H9 (cell line): ENCODE measurements at regions not wholly inside any gene's neighbourhood (a gene's known extent, or its start where the extent isn't known, plus 50 kb on each side); places are given as distances from the start of the nearest gene placed in this dataset.

ENCODE experiments used
- DNase-seq: peaks from one replicate; pipeline ENCODE4 v3.0.0-alpha.2; 2017
- H2AFZ ChIP-seq: one replicate; pipeline ENCODE4 v1.6.1; 2013; ENCODE audit warnings: mild to moderate bottlenecking, low read length, control low read depth, moderate library complexity
- H2AK5ac ChIP-seq: 2 replicates; pipeline ENCODE4 v1.6.1; 2013; ENCODE audit warnings: low read length, control low read depth, mixed read lengths; ENCODE audit not compliant: insufficient read length
- H2BK120ac ChIP-seq: one replicate; pipeline ENCODE4 v1.6.1; 2013; ENCODE audit warnings: low read depth, mild to moderate bottlenecking, low read length, control low read depth, inconsistent platforms; ENCODE audit not compliant: poor library complexity, severe bottlenecking
- H2BK12ac ChIP-seq: 2 replicates; pipeline ENCODE4 v1.6.1; 2013; ENCODE audit warnings: low read length, control low read depth, mixed read lengths, low read depth; ENCODE audit not compliant: insufficient read length
- H2BK15ac ChIP-seq: 2 replicates; pipeline ENCODE4 v1.6.1; 2013; ENCODE audit warnings: low read depth, low read length, control low read depth
- H2BK20ac ChIP-seq: one replicate; pipeline ENCODE4 v1.6.1; 2013; ENCODE audit warnings: low read depth, mild to moderate bottlenecking, low read length, control low read depth, inconsistent platforms; ENCODE audit not compliant: poor library complexity, severe bottlenecking
- H2BK5ac ChIP-seq: 2 replicates; pipeline ENCODE4 v1.6.1; 2013; ENCODE audit warnings: low read length, control low read depth, mixed read lengths; ENCODE audit not compliant: insufficient read length
- H3K14ac ChIP-seq: 2 replicates; pipeline ENCODE4 v1.6.1; 2013; ENCODE audit warnings: low read length, control low read depth; ENCODE audit not compliant: insufficient read depth
- H3K18ac ChIP-seq: 2 replicates; pipeline ENCODE4 v1.6.1; 2013; ENCODE audit warnings: low read depth, mild to moderate bottlenecking, mixed read lengths, low read length, control low read depth; ENCODE audit not compliant: insufficient read length
- H3K23ac ChIP-seq: 2 replicates; pipeline ENCODE4 v1.6.1; 2013; ENCODE audit warnings: low read length, control low read depth, mixed read lengths, low read depth; ENCODE audit not compliant: insufficient read length
- H3K23me2 ChIP-seq: 2 replicates; pipeline ENCODE4 v1.6.1; 2013; ENCODE audit warnings: low read depth, mild to moderate bottlenecking, mixed read lengths, low read length, control low read depth; ENCODE audit not compliant: insufficient read length, poor library complexity, severe bottlenecking
- H3K27ac ChIP-seq: 2 replicates; pipeline ENCODE4 v1.5.1; 2013; ENCODE audit warnings: low read length, control low read depth, mixed read lengths, low read depth; ENCODE audit not compliant: insufficient read length
- H3K27me3 ChIP-seq: 2 replicates; pipeline ENCODE4 v1.6.1; 2013; ENCODE audit warnings: low read length, control low read depth, inconsistent platforms; ENCODE audit not compliant: insufficient read depth
- H3K4ac ChIP-seq: 2 replicates; pipeline ENCODE4 v1.6.1; 2013; ENCODE audit warnings: low read depth, mild to moderate bottlenecking, control low read depth, inconsistent platforms, low read length, moderate library complexity
- H3K4me1 ChIP-seq: 2 replicates; pipeline ENCODE4 v1.6.1; 2013; ENCODE audit warnings: low read length, control low read depth, inconsistent platforms; ENCODE audit not compliant: insufficient read depth
- H3K4me2 ChIP-seq: 2 replicates; pipeline ENCODE4 v1.6.1; 2013; ENCODE audit warnings: low read length, control low read depth, mixed read lengths; ENCODE audit not compliant: insufficient read length, insufficient read depth
- H3K56ac ChIP-seq: 2 replicates; pipeline ENCODE4 v1.6.1; 2013; ENCODE audit warnings: low read depth, mild to moderate bottlenecking, mixed read lengths, low read length, control low read depth; ENCODE audit not compliant: insufficient read length
- H3K79me1 ChIP-seq: 2 replicates; pipeline ENCODE4 v1.6.1; 2013; ENCODE audit warnings: low read depth, mild to moderate bottlenecking, moderate library complexity, low read length, control low read depth, inconsistent platforms; ENCODE audit not compliant: insufficient read depth, poor library complexity, severe bottlenecking
- H3K79me2 ChIP-seq: 2 replicates; pipeline ENCODE4 v1.6.1; 2013; ENCODE audit warnings: low read length, control low read depth, inconsistent platforms; ENCODE audit not compliant: insufficient read depth
- H3K9ac ChIP-seq: 2 replicates; pipeline ENCODE4 v1.6.1; 2013; ENCODE audit warnings: low read length, control low read depth, mixed read lengths; ENCODE audit not compliant: insufficient read length; ENCODE audit errors: extremely low read depth
- H3K9me3 ChIP-seq: one replicate; pipeline ENCODE4 v1.6.1; 2013; ENCODE audit warnings: low read depth, low read length, inconsistent platforms; ENCODE audit not compliant: control insufficient read depth
- H3T11ph ChIP-seq: one replicate; pipeline ENCODE4 v1.6.1; 2013; ENCODE audit warnings: mild to moderate bottlenecking, low read length, control low read depth, inconsistent platforms
- H4K20me1 ChIP-seq: one replicate; pipeline ENCODE4 v1.6.1; 2013; ENCODE audit not compliant: control insufficient read depth, insufficient read length, insufficient read depth
- H4K5ac ChIP-seq: 2 replicates; pipeline ENCODE4 v1.6.1; 2013; ENCODE audit warnings: low read depth, mild to moderate bottlenecking, mixed read lengths, low read length, control low read depth; ENCODE audit not compliant: insufficient read length
- H4K8ac ChIP-seq: replicated peaks from 2 replicates; pipeline ENCODE4 v1.6.1; 2013; ENCODE audit warnings: low read length, control low read depth, mixed read lengths, low read depth; ENCODE audit not compliant: insufficient read length
- H4K91ac ChIP-seq: 2 replicates; pipeline ENCODE4 v1.6.1; 2013; ENCODE audit warnings: low read depth, mild to moderate bottlenecking, moderate library complexity, mixed read lengths, low read length, control low read depth; ENCODE audit not compliant: insufficient read length
- H3K27ac Mint-ChIP-seq, 3 experiments: 2 replicates in 2 of 3; 3 replicates in 1 of 3; pipeline ENCODE4 v1.8.0; 2020 to 2021; ENCODE audit warnings: mixed read lengths in 3 of 3, mild to moderate bottlenecking in 1 of 3, moderate library complexity in 1 of 3
- H3K27me3 Mint-ChIP-seq: 2 replicates; pipeline ENCODE4 v1.8.0; 2021; ENCODE audit warnings: low read depth, mild to moderate bottlenecking, moderate library complexity, mixed read lengths
- H3K36me3 Mint-ChIP-seq, 3 experiments: 2 replicates in 2 of 3; 3 replicates in 1 of 3; pipeline ENCODE4 v1.8.0; 2020 to 2021; ENCODE audit warnings: low read depth in 3 of 3, mixed read lengths in 3 of 3; ENCODE audit not compliant: insufficient read depth in 1 of 3
- H3K4me1 Mint-ChIP-seq, 2 experiments: 2 replicates each; pipeline ENCODE4 v1.8.0; 2020; ENCODE audit warnings: mixed read lengths in 2 of 2
- H3K4me3 Mint-ChIP-seq, 2 experiments: 2 replicates in 1 of 2; 3 replicates in 1 of 2; pipeline ENCODE4 v1.8.0; 2020 to 2021; ENCODE audit warnings: mild to moderate bottlenecking in 2 of 2, mixed read lengths in 2 of 2, moderate library complexity in 1 of 2
- H3K9me3 Mint-ChIP-seq, 2 experiments: 2 replicates in 1 of 2; 3 replicates in 1 of 2; pipeline ENCODE4 v1.8.0; 2020; ENCODE audit warnings: mild to moderate bottlenecking in 2 of 2, mixed read lengths in 2 of 2, moderate library complexity in 1 of 2
- WGBS: extraction: QIAGEN DNeasy Blood & Tissue Kit; methylation state at CpG from one replicate; pipeline ENCODE4 v1.1.7; 2013; ENCODE audit warnings: missing lambda C conversion rate, low lambda C conversion rate, mixed read lengths; ENCODE audit not compliant: insufficient read length; ENCODE audit errors: extremely low coverage; 5-methylcytosine and 5-hydroxymethylcytosine counted together
- TF ChIP-seq, protein P1 (sequence below): fragments of 200-600 bp; sonication (generic); conservative IDR thresholded peaks from 3 replicates; pipeline ENCODE4 v1.8.0; 2021; ENCODE audit warnings: antibody characterized with exemption, mild to moderate bottlenecking

DNA sequence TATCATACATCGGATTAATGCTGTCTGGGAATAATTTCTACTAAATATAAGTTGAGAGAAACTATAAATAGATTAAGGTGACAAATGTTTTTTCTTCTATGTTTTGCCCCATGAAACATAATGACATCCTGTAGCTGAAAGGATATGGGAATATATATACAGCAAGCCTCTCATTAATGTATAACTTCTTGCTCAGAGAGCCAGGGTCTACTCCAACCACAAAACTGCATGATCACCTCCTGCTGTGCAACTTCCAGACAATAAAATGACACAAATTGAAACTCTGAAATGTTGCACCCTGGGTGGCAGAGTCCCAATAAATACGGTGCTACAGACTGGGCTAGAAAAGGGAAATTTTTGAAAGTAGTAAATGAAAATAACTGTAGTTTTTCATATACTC is 571.9 kb upstream of the CBLB start:
- Mint-ChIP-seq H3K27ac (no peak overlapping the region), H3K36me3 (no peaks in the 10 kb centered on the region), H3K4me3 (no peak overlapping the region), H3K9me3 (no peaks in the 10 kb centered on the region), H3K4me1 (peaks cover 4% of the 10 kb centered on the region in 2 experiments; a peak in 3 of 4 replicates), H3K27me3 (no peaks in the 10 kb centered on the region)
- no peaks in the 10 kb centered on the region for H3K79me1 ChIP-seq
- H3K23ac ChIP-seq, result no peak overlapping the region
- no peak for DNase-seq
- no peak overlapping the region for H3K4ac ChIP-seq
- H3K18ac ChIP-seq, result no peak overlapping the region
- H3K4me1 ChIP-seq, result no peaks in the 10 kb centered on the region
- no peak overlapping the region for H4K91ac ChIP-seq
- no peaks in the 10 kb centered on the region for H4K20me1 ChIP-seq
- H3K9me3 ChIP-seq, result no peaks in the 10 kb centered on the region
- no peak overlapping the region for H2AK5ac ChIP-seq
- no peak overlapping the region for H3K56ac ChIP-seq
- no peak overlapping the region for H3K27ac ChIP-seq
- no peak overlapping the region for H3K4me2 ChIP-seq
- no peak overlapping the region for H2BK120ac ChIP-seq
- H3K9ac ChIP-seq, result no peak overlapping the region
- TF ChIP-seq, protein P1, sequence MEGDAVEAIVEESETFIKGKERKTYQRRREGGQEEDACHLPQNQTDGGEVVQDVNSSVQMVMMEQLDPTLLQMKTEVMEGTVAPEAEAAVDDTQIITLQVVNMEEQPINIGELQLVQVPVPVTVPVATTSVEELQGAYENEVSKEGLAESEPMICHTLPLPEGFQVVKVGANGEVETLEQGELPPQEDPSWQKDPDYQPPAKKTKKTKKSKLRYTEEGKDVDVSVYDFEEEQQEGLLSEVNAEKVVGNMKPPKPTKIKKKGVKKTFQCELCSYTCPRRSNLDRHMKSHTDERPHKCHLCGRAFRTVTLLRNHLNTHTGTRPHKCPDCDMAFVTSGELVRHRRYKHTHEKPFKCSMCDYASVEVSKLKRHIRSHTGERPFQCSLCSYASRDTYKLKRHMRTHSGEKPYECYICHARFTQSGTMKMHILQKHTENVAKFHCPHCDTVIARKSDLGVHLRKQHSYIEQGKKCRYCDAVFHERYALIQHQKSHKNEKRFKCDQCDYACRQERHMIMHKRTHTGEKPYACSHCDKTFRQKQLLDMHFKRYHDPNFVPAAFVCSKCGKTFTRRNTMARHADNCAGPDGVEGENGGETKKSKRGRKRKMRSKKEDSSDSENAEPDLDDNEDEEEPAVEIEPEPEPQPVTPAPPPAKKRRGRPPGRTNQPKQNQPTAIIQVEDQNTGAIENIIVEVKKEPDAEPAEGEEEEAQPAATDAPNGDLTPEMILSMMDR, result no peak
- no peaks in the 10 kb centered on the region for H3K23me2 ChIP-seq
- H3K79me2 ChIP-seq, result no peaks in the 10 kb centered on the region
- no peak overlapping the region for H2BK12ac ChIP-seq
- H2AFZ ChIP-seq, result no peak overlapping the region
- no CpG with 5 or more reads among the region's 2 CpGs for WGBS
- H2BK15ac ChIP-seq, result no peak overlapping the region
- no peak overlapping the region for H2BK5ac ChIP-seq
- no peak overlapping the region for H3K14ac ChIP-seq
- no peak overlapping the region for H3T11ph ChIP-seq
- no peak overlapping the region for H4K5ac ChIP-seq
- no peak overlapping the region for H2BK20ac ChIP-seq
- H3K27me3 ChIP-seq, result no peaks in the 10 kb centered on the region
- H4K8ac ChIP-seq, result no peak overlapping the region
